ENCODE measurements at regions not wholly inside any gene's neighbourhood (a gene's known extent, or its start where the extent isn't known, plus 50 kb on each side); places are given as distances from the start of the nearest gene placed in this dataset.

DNA sequence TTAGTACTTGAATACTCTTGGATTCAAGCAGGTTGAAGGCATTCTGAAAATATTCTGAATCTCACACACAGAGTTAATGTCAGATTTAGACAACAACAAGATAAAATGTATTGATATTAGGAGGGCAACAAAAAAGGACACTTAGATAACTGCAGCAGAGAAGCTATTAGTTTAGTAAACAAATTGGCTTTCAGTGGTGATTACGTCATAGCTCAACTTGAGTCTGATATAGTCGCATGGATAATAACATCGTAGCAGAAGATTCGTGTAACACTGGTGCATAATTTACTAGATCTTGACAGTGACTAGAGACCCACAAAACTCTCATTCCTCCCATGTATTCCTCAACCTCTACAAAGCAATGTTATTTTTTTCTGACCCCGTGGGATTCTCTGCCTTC lies 268.3 kb downstream of the KCNJ2 start:
- TF ChIP-seq, protein P1, sequence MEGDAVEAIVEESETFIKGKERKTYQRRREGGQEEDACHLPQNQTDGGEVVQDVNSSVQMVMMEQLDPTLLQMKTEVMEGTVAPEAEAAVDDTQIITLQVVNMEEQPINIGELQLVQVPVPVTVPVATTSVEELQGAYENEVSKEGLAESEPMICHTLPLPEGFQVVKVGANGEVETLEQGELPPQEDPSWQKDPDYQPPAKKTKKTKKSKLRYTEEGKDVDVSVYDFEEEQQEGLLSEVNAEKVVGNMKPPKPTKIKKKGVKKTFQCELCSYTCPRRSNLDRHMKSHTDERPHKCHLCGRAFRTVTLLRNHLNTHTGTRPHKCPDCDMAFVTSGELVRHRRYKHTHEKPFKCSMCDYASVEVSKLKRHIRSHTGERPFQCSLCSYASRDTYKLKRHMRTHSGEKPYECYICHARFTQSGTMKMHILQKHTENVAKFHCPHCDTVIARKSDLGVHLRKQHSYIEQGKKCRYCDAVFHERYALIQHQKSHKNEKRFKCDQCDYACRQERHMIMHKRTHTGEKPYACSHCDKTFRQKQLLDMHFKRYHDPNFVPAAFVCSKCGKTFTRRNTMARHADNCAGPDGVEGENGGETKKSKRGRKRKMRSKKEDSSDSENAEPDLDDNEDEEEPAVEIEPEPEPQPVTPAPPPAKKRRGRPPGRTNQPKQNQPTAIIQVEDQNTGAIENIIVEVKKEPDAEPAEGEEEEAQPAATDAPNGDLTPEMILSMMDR (IDR thresholded peaks at IDR 0.05), result no peak
- TF ChIP-seq POLR2A (IDR thresholded peaks at IDR 0.05), result no peak
- no peak for TF ChIP-seq POLR2AphosphoS5 (IDR thresholded peaks at IDR 0.05; ENCODE audit: insufficient read depth in 1 of 2, low read depth in 1 of 2)

All from vagina (tissue), 2 donors.